SK-N-SH (cell line): ENCODE measurements at regions not wholly inside any gene's neighbourhood (a gene's known extent, or its start where the extent isn't known, plus 50 kb on each side); places are given as distances from the start of the nearest gene placed in this dataset.

Experiments used
- CTCF ChIA-PET: fragments of 300-600, 350-600 bp; formaldehyde crosslinking; extraction: SDS; loops from one replicate; lab custom pipeline; 2021; lab: Yijun Ruan, JAX
- POLR2A ChIA-PET: fragments of 350-600 bp; sonication (Branson Sonifier 250); formaldehyde crosslinking; extraction: SDS; loops from one replicate; lab custom pipeline; 2020; ENCODE audit warnings: antibody characterized with exemption, inconsistent platforms; lab: Yijun Ruan, JAX
- DNase-seq: peaks from one replicate; pipeline ENCODE4 v3.0.0; 2012
- H2AFZ ChIP-seq: fragments of 200-600 bp; sonication (generic); 2 replicates; pipeline ENCODE4 v1.8.1; 2016; ENCODE audit warnings: antibody characterized with exemption, mild to moderate bottlenecking, low read depth
- H3F3A ChIP-seq: fragments of 200-600 bp; sonication (generic); replicated peaks from 2 replicates; pipeline ENCODE3; 2016; ENCODE audit warnings: antibody characterized with exemption, mild to moderate bottlenecking; ENCODE audit not compliant: insufficient read depth
- H3K27ac ChIP-seq, 2 experiments: fragments of 200-500 bp in 1 of 2; fragments of 200-600 bp in 1 of 2; sonication (Bioruptor generic) in 1 of 2; sonication (generic), shearing (Covaris generic) in 1 of 2; 2 replicates each; pipeline versions ENCODE4 v1.5.1 to v1.6.1; 2014 to 2016; ENCODE audit warnings: low read depth in 2 of 2, inconsistent platforms in 1 of 2, low read length in 1 of 2, mild to moderate bottlenecking in 1 of 2, mixed read lengths in 1 of 2
- H3K27me3 ChIP-seq: fragments of 200-600 bp; sonication (generic), shearing (Covaris generic); 2 replicates; pipeline ENCODE4 v1.6.1; 2016; ENCODE audit warnings: mixed run types; ENCODE audit not compliant: insufficient read depth
- H3K36me3 ChIP-seq, 2 experiments: fragments of 200-500 bp in 1 of 2; fragments of 200-600 bp in 1 of 2; sonication (Bioruptor generic) in 1 of 2; sonication (generic) in 1 of 2; replicated peaks in 1 of 2; 2 replicates each; pipeline versions ENCODE3 to v1.5.1; 2014 to 2016; ENCODE audit warnings: low read length in 1 of 2, mild to moderate bottlenecking in 1 of 2; ENCODE audit not compliant: insufficient read depth in 2 of 2, control insufficient read depth in 1 of 2
- H3K4me1 ChIP-seq, 2 experiments: fragments of 200-500 bp in 1 of 2; fragments of 200-600 bp in 1 of 2; sonication (Bioruptor generic) in 1 of 2; sonication (generic), shearing (Covaris generic) in 1 of 2; 2 replicates each; pipeline versions ENCODE4 v1.5.1 to v1.6.1; 2014 to 2016; ENCODE audit warnings: low read depth in 1 of 2, low read length in 1 of 2, mixed run types in 1 of 2; ENCODE audit not compliant: insufficient read depth in 2 of 2, control insufficient read depth in 1 of 2
- H3K4me2 ChIP-seq: fragments of 200-600 bp; sonication (generic), shearing (Covaris generic); 2 replicates; pipeline ENCODE4 v1.6.1; 2017; ENCODE audit warnings: mixed run types
- H3K4me3 ChIP-seq, 2 experiments: fragments of 200-500 bp in 1 of 2; fragments of 200-600 bp in 1 of 2; sonication (Bioruptor generic) in 1 of 2; sonication (generic), shearing (Covaris generic) in 1 of 2; 2 replicates each; pipeline versions ENCODE4 v1.5.1 to v1.8.1; 2014 to 2016; ENCODE audit warnings: low read depth in 2 of 2, inconsistent platforms in 1 of 2, low read length in 1 of 2, mild to moderate bottlenecking in 1 of 2, mixed read lengths in 1 of 2, moderate library complexity in 1 of 2
- H3K79me2 ChIP-seq: fragments of 200-600 bp; sonication (generic); 2 replicates; pipeline ENCODE4 v1.8.1; 2017; ENCODE audit warnings: mild to moderate bottlenecking; ENCODE audit not compliant: insufficient read depth
- H3K9ac ChIP-seq: fragments of 200-600 bp; sonication (generic); 2 replicates; pipeline ENCODE4 v1.6.1; 2017; ENCODE audit warnings: mixed run types
- H3K9me2 ChIP-seq: fragments of 200-600 bp; sonication (generic); 2 replicates; pipeline ENCODE4 v1.6.1; 2017; ENCODE audit warnings: mixed run types
- H3K9me3 ChIP-seq: fragments of 200-600 bp; sonication (generic); 2 replicates; pipeline ENCODE4 v1.6.1; 2017; ENCODE audit warnings: mixed run types, mild to moderate bottlenecking, moderate library complexity
- H4K20me1 ChIP-seq: fragments of 200-600 bp; sonication (generic); 2 replicates; pipeline ENCODE4 v1.6.1; 2017; ENCODE audit warnings: mild to moderate bottlenecking, mixed run types; ENCODE audit not compliant: insufficient read depth
- EZH2phosphoT487 ChIP-seq: fragments of 200-600 bp; sonication (generic); IDR thresholded peaks from 2 replicates; pipeline ENCODE4 v1.6.1; 2017; ENCODE audit warnings: low read depth, mixed run types, mild to moderate bottlenecking, antibody characterized with exemption, moderate library complexity, borderline replicate concordance
- FOXJ3 ChIP-seq: sonication (generic); formaldehyde crosslinking; IDR thresholded peaks from 2 replicates; pipeline ENCODE4 v1.5.1; 2020; ENCODE audit warnings: mild to moderate bottlenecking, missing genetic modification reagents
- GATA2 ChIP-seq: sonication (generic); formaldehyde crosslinking; IDR thresholded peaks from 2 replicates; pipeline ENCODE4 v1.5.0; 2020; ENCODE audit warnings: mild to moderate bottlenecking, missing genetic modification reagents
- IRF3 ChIP-seq: fragments of 150-350 bp; IDR thresholded peaks from 2 replicates; pipeline ENCODE4 v1.6.1; 2016; ENCODE audit warnings: mild to moderate bottlenecking, low read depth, low read length
- JUND ChIP-seq: IDR thresholded peaks from 2 replicates; pipeline ENCODE4 v1.4.0; 2012
- MXI1 ChIP-seq: IDR thresholded peaks from 2 replicates; pipeline ENCODE4 v1.6.1; 2012; ENCODE audit warnings: mild to moderate bottlenecking, low read depth, low read length, improper control_type of control experiment
- REST ChIP-seq: IDR thresholded peaks from 2 replicates; pipeline ENCODE4 v1.6.1; 2012; ENCODE audit warnings: mild to moderate bottlenecking, low read depth, low read length, moderate library complexity
- TEAD4 ChIP-seq: IDR thresholded peaks from 2 replicates; pipeline ENCODE4 v1.4.0; 2012; ENCODE audit warnings: mild to moderate bottlenecking, borderline replicate concordance; ENCODE audit not compliant: insufficient read depth
- USF2 ChIP-seq: fragments of 150-350 bp; IDR thresholded peaks from 2 replicates; pipeline ENCODE4 v1.6.1; 2017; ENCODE audit warnings: antibody characterized with exemption, low read length, low read depth, borderline replicate concordance
- WGBS: methylation state at CpG from one replicate; pipeline ENCODE4 v1.1.6; 2017; ENCODE audit warnings: low lambda C conversion rate; 5-methylcytosine and 5-hydroxymethylcytosine counted together

GRCh38 chr17:79314617-79315357 is 240.2 kb downstream of the ENGASE start:
- H3K27ac ChIP-seq = no peak overlapping the region
- peaks cover 0 to 3% of the 10 kb centered on the region in 2 experiments; a peak in 1 of 4 replicates for H3K4me1 ChIP-seq
- WGBS = 51% methylated on average over 13 of the region's 13 CpGs

GRCh38 chr17:79311373-79311772 is 236.7 kb downstream of the ENGASE start:
- Histone ChIP-seq H3K27me3 (peaks cover 10% of the 10 kb centered on the region; the same call in 1 of the 2 replicates), H3K4me1 (peaks cover 0 to 4% of the 10 kb centered on the region in 2 experiments; a peak in 1 of 4 replicates), H3K9me3 (no peaks in the 10 kb centered on the region), H2AFZ (no peak overlapping the region), H3K9me2 (no peaks in the 10 kb centered on the region), H3F3A (no peaks in the 10 kb centered on the region), H3K79me2 (no peaks in the 10 kb centered on the region), H3K36me3 (no peaks in the 10 kb centered on the region), H4K20me1 (no peaks in the 10 kb centered on the region), H3K4me2 (no peak overlapping the region), H3K9ac (no peak overlapping the region), H3K27ac (no peak overlapping the region), H3K4me3 (no peak overlapping the region)
- no peak for DNase-seq
- ChIA-PET CTCF (interaction anchor here (1.2 kb wide), 1 partner anchor 89 kb away, joined by 3 read pairs; no protein-coding TSS in a partner anchor), POLR2A (no interaction called here)
- TF ChIP-seq REST (no peak), MXI1 (no peak), GATA2 (no peak), TEAD4 (no peak), FOXJ3 (no peak), IRF3 (no peak), JUND (no peak)
- WGBS = 47% methylated on average over 4 of the region's 4 CpGs

More at GRCh38 chr17:79314617-79315357, 240.2 kb downstream of the ENGASE start:
- no peaks in the 10 kb centered on the region for H3K79me2 ChIP-seq
- no peak overlapping the region for H3K4me3 ChIP-seq
- peaks cover 11% of the 10 kb centered on the region; the same call in 1 of the 2 replicates for H3K27me3 ChIP-seq
- ChIA-PET CTCF (interaction anchor here (0.5 to 2.7 kb wide), 9 partner anchors 9 to 269 kb away, joined by 3 to 14 read pairs (median 4); no protein-coding TSS in a partner anchor), POLR2A (no interaction called here)
- no peak overlapping the region for H2AFZ ChIP-seq
- H4K20me1 ChIP-seq = no peaks in the 10 kb centered on the region; the same call in 1 of the 2 replicates
- no peaks in the 10 kb centered on the region for H3F3A ChIP-seq
- no peaks in the 10 kb centered on the region for H3K9me2 ChIP-seq
- H3K9me3 ChIP-seq = no peaks in the 10 kb centered on the region
- no peak for DNase-seq
- no peaks in the 10 kb centered on the region for H3K36me3 ChIP-seq
- H3K4me2 ChIP-seq = no peak overlapping the region
- H3K9ac ChIP-seq = no peak overlapping the region
- TF ChIP-seq USF2 (no peak), EZH2phosphoT487 (no peak)
